Natural killer cell (primary cell): ENCODE measurements at regions not wholly inside any gene's neighbourhood (a gene's known extent, or its start where the extent isn't known, plus 50 kb on each side); places are given as distances from the start of the nearest gene placed in this dataset.

Experiments used
- ATAC-seq, 3 donors: fragments of 150-1000 bp in 2 of 3; fragments of 200-7000 bp in 1 of 3; cut with Tn5 transposase; 1 replicate in 1 of 3; 2 replicates in 2 of 3; pipeline ENCODE4 v1.10.0; 2021; ENCODE audit warnings: mild to moderate bottlenecking in 2 of 3, moderate library complexity in 2 of 3
- DNase-seq, 2 donors: peaks; one replicate each; pipeline versions ENCODE4 v3.0.0 to v3.0.0-alpha.2; 2013 to 2021; ENCODE audit warnings: mixed read lengths in 1 of 2
- H3K27ac ChIP-seq: one replicate; pipeline ENCODE4 v1.5.1; 2013; ENCODE audit warnings: mild to moderate bottlenecking, low read length
- H3K27me3 ChIP-seq: one replicate; pipeline ENCODE4 v1.6.1; 2013; ENCODE audit warnings: low read length; ENCODE audit not compliant: control insufficient read depth, insufficient read depth
- H3K36me3 ChIP-seq: one replicate; pipeline ENCODE4 v1.6.1; 2013; ENCODE audit warnings: low read length; ENCODE audit not compliant: control insufficient read depth, insufficient read depth
- H3K4me1 ChIP-seq: one replicate; pipeline ENCODE4 v1.6.1; 2013; ENCODE audit warnings: low read length; ENCODE audit not compliant: control insufficient read depth, insufficient read depth
- H3K4me3 ChIP-seq: one replicate; pipeline ENCODE4 v1.5.1; 2013; ENCODE audit warnings: low read length
- H3K9me3 ChIP-seq: one replicate; pipeline ENCODE4 v1.6.1; 2013; ENCODE audit warnings: low read length; ENCODE audit not compliant: control insufficient read depth, insufficient read depth
- H3K27ac Mint-ChIP-seq, 2 donors: one replicate each; pipeline ENCODE4 v1.8.0; 2022; ENCODE audit warnings: mild to moderate bottlenecking in 2 of 2, mixed read lengths in 2 of 2, moderate library complexity in 1 of 2
- H3K27me3 Mint-ChIP-seq, 2 donors: one replicate each; pipeline ENCODE4 v1.8.0; 2022; ENCODE audit warnings: low read depth in 2 of 2, mixed read lengths in 2 of 2
- H3K36me3 Mint-ChIP-seq: one replicate; pipeline ENCODE4 v1.8.0; 2022; ENCODE audit warnings: mixed read lengths
- H3K4me1 Mint-ChIP-seq, 2 donors: one replicate each; pipeline ENCODE4 v1.8.0; 2022; ENCODE audit warnings: mixed read lengths in 2 of 2
- H3K4me3 Mint-ChIP-seq: one replicate; pipeline ENCODE4 v1.8.0; 2022; ENCODE audit warnings: mild to moderate bottlenecking, moderate library complexity, mixed read lengths
- H3K9me3 Mint-ChIP-seq, 2 donors: one replicate each; pipeline ENCODE4 v1.8.0; 2022; ENCODE audit warnings: mixed read lengths in 2 of 2
- WGBS: methylation state at CpG from one replicate; pipeline ENCODE4 v1.1.7; 2013; ENCODE audit warnings: missing lambda C conversion rate; ENCODE audit not compliant: insufficient coverage; 5-methylcytosine and 5-hydroxymethylcytosine counted together
- intact Hi-C: fragments of 100-400 bp; cut with micrococcal nuclease; formaldehyde crosslinking; loops from one replicate; pipeline ENCODE4 v1.14.2; 2022
- TF ChIP-seq, protein P1 (sequence below): fragments of 200-600 bp; IDR thresholded peaks from one replicate; pipeline ENCODE4 v1.8.0; 2022; ENCODE audit warnings: antibody characterized with exemption

DNA sequence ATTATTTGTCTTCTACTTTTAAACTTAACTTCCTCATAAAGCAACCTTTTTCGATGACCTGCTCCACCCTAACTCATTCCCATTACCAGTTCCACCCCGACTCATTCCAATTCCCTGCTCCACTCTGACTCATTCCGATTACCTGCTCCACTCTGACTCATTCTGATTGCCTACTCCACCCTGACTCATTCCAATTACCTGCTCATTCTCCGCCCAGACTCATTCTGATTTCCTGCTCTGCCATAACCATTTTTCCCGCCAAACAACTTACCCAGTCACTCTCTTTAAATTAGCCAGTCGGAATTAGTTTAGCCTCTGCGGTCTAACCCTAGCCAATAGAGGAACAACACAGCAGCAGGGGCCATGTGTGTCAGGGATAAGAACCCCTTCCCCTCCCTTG lies 249.1 kb downstream of the DPY19L2 start:
- peaks cover 9% of the 10 kb centered on the region for H3K36me3 Mint-ChIP-seq
- H3K27ac Mint-ChIP-seq, result no peak overlapping the region
- TF ChIP-seq, protein P1, sequence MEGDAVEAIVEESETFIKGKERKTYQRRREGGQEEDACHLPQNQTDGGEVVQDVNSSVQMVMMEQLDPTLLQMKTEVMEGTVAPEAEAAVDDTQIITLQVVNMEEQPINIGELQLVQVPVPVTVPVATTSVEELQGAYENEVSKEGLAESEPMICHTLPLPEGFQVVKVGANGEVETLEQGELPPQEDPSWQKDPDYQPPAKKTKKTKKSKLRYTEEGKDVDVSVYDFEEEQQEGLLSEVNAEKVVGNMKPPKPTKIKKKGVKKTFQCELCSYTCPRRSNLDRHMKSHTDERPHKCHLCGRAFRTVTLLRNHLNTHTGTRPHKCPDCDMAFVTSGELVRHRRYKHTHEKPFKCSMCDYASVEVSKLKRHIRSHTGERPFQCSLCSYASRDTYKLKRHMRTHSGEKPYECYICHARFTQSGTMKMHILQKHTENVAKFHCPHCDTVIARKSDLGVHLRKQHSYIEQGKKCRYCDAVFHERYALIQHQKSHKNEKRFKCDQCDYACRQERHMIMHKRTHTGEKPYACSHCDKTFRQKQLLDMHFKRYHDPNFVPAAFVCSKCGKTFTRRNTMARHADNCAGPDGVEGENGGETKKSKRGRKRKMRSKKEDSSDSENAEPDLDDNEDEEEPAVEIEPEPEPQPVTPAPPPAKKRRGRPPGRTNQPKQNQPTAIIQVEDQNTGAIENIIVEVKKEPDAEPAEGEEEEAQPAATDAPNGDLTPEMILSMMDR, result no peak

DNA sequence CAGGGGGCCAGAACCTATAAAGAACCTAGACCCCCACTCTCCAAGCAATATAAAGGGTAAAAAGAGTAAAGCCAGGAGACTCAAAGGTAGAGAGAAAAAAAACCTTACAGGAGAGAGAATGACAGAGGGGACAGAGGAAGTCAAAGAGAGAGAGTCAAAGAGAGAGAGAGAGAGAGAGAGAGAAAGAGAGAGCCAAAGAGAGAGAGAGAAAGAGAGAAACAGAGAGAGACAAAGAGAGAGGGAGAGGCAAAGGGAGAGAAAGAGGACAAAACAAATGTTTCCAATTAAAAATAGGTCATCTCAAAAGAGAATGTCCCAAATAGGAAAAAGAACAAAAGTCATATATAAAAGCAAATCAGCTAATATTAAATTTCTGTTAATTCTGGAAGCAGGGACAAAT lies 251.5 kb downstream of the DPY19L2 start:
- DNase-seq (no peak), ATAC-seq (no peak)
- peaks cover 9% of the 10 kb centered on the region for H3K9me3 ChIP-seq
- Mint-ChIP-seq H3K27me3 (no peaks in the 10 kb centered on the region), H3K9me3 (peaks cover 6 to 13% of the 10 kb centered on the region in 2 donors), H3K27ac (no peak overlapping the region), H3K4me3 (no peak overlapping the region), H3K4me1 (no peaks in the 10 kb centered on the region), H3K36me3 (peaks cover 9% of the 10 kb centered on the region)
- H3K27ac ChIP-seq, result no peak overlapping the region
- H3K4me1 ChIP-seq, result no peaks in the 10 kb centered on the region
- H3K4me3 ChIP-seq, result no peak overlapping the region
- intact Hi-C loops, result no loop called here
- H3K36me3 ChIP-seq, result no peaks in the 10 kb centered on the region
- no peaks in the 10 kb centered on the region for H3K27me3 ChIP-seq
- TF ChIP-seq, protein P1, result no peak

More for the DNA sequence above, 249.1 kb downstream of the DPY19L2 start:
- DNase-seq, result no peak
- H3K4me3 Mint-ChIP-seq, result no peak overlapping the region
- H3K9me3 ChIP-seq, result peaks cover 9% of the 10 kb centered on the region
- no peaks in the 10 kb centered on the region for H3K27me3 ChIP-seq
- WGBS, result 90% methylated on average over 7 of the region's 7 CpGs
- H3K36me3 ChIP-seq, result no peaks in the 10 kb centered on the region
- H3K4me1 ChIP-seq, result no peaks in the 10 kb centered on the region
- no peak overlapping the region for H3K4me3 ChIP-seq
- H3K9me3 Mint-ChIP-seq, result peaks cover 6 to 9% of the 10 kb centered on the region in 2 donors
- no peaks in the 10 kb centered on the region for H3K4me1 Mint-ChIP-seq
- ATAC-seq, result no peak
- intact Hi-C loops, result no loop called here
- H3K27ac ChIP-seq, result no peak overlapping the region
- H3K27me3 Mint-ChIP-seq, result no peaks in the 10 kb centered on the region

DNA sequence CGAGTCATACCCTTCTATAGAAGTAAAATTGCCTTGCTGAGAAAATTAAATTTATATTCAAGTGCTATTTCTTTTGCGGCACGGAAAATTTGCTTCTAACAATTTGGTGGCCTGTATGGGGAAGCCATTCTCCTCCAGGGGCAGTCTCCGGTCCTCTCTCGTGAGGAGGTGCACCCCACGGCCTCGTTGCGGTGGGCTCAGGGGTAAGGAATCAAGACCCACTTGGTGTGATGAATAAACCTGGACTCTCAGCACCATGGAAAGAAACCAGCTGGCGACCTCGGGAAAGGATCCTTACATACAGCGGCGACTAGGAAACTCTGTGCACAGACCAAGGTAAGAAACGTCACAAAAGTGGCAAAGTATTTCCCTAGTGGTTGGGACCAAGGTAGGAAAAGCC lies 252.9 kb downstream of the DPY19L2 start:
- Mint-ChIP-seq H3K9me3 (peaks cover 6 to 13% of the 10 kb centered on the region in 2 donors), H3K27me3 (no peaks in the 10 kb centered on the region), H3K36me3 (peaks cover 9% of the 10 kb centered on the region), H3K4me1 (peaks cover 0 to 8% of the 10 kb centered on the region in 2 donors), H3K27ac (no peak overlapping the region), H3K4me3 (no peak overlapping the region)
- Histone ChIP-seq H3K4me1 (no peaks in the 10 kb centered on the region), H3K36me3 (no peaks in the 10 kb centered on the region), H3K27me3 (no peaks in the 10 kb centered on the region), H3K27ac (no peak overlapping the region), H3K9me3 (peaks cover 9% of the 10 kb centered on the region), H3K4me3 (no peak overlapping the region)
- intact Hi-C loops, result no loop called here
- 92% methylated on average over 12 of the region's 13 CpGs for WGBS
- TF ChIP-seq, protein P1, result no peak
- ATAC-seq (no peak), DNase-seq (no peak)

DNA sequence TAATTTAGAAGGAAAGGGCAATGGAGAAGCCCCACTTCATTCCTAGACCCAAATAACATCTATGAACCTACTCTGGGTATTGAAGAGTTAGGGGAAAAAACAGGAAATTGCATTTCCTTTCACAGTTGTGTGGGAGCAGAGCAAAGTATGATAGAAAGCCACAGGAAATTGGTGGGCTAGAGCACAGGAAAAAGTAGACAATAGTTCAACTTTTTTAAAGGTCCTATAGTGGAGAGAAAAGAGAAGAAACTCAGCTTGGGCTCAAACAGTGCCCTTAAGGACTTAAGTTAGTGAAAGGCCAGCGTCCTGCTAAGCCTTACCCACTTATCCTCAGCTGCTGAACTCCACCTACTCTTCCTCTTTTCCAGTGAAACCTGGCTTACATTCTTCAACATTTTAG lies 258.1 kb downstream of the DPY19L2 start:
- DNase-seq, result no peak
- Mint-ChIP-seq H3K36me3 (no peaks in the 10 kb centered on the region), H3K4me3 (no peak overlapping the region), H3K27me3 (no peaks in the 10 kb centered on the region), H3K9me3 (peaks cover 3 to 14% of the 10 kb centered on the region in 2 donors), H3K4me1 (peaks cover 0 to 19% of the 10 kb centered on the region in 2 donors), H3K27ac (peak overlapping the region in 1 of 2 donors; percentile 25)
- ATAC-seq, result no peak
- intact Hi-C loops, result no loop called here
- Histone ChIP-seq H3K4me3 (no peak overlapping the region), H3K9me3 (peaks cover 4% of the 10 kb centered on the region), H3K4me1 (no peaks in the 10 kb centered on the region), H3K27ac (no peak overlapping the region), H3K36me3 (no peaks in the 10 kb centered on the region), H3K27me3 (no peaks in the 10 kb centered on the region)
- 6% methylated on average over 1 of the region's 1 CpG for WGBS
- TF ChIP-seq, protein P1, result no peak
